Activated CD4-positive, alpha-beta T cell treated with anti-CD3 and anti-CD28 coated beads for 4 hours (primary cell): ENCODE measurements at regions not wholly inside any gene's neighbourhood (a gene's known extent, or its start where the extent isn't known, plus 50 kb on each side); places are given as distances from the start of the nearest gene placed in this dataset.

ENCODE experiments used
- DNase-seq, 2 donors: peaks; one replicate each; pipeline ENCODE4 v3.0.0-alpha.2; 2020

DNA sequence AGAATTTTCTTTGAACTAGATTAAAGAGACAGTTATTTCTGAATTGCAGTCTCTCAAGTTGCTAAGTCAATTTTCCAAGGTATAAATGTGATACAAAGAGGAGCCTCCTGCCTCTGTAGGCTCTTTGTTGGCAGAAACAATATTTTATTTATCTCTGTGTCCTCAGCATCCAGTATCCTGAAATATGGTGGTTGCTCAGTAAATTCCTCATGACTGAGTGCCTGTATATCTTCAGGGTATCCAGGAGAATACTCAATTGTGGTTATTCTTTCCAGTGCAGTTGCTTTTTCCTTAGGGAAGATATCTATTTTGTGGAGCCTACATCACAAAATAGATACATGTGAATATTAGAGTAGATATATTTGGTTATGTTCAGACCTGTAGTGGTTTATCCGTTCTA is 144.8 kb upstream of the FERD3L start:
- no peak for DNase-seq

GRCh38 chr7:19284596-19285300 is 139.5 kb upstream of the FERD3L start:
- DNase-seq = no peak

DNA sequence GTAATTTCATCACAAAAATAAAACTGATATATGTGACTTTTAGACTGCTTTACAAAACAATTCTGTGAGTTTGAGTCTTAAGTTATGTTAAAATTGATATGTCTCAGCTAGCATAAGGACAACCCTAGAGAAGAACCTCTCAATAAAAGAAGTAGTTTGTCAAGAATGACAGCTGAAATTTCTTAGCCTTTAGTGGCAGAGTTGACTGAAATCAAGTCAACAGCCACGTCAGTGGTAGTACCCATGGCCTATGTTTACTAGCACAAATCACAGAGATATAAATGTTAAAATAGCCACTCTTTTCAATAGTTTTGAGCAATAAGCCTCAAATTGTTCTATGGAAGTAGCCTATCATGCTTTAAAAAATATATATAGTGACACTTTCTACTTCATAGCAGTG is 138.9 kb upstream of the FERD3L start:
- DNase-seq = no peak

DNA sequence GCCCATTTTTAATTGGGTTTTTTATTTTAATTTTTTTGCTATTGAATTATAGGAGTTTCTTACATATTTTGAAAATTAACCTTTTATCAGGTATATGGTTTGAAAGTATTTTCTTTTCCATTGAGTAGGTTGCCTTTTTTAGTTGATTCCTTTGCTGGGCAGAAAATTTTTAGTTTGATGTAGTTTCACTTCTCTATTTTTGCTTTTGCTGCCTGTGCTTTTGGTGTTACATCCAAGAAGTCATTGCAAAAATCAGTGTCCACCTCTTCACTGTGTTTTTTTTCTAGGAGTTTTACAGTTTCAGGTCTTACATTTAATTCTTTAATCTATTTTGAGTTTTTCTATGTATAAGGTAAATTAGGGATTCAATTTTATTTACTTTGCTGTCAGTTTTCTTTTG is 129.8 kb upstream of the FERD3L start:
- DNase-seq = no peak

DNA sequence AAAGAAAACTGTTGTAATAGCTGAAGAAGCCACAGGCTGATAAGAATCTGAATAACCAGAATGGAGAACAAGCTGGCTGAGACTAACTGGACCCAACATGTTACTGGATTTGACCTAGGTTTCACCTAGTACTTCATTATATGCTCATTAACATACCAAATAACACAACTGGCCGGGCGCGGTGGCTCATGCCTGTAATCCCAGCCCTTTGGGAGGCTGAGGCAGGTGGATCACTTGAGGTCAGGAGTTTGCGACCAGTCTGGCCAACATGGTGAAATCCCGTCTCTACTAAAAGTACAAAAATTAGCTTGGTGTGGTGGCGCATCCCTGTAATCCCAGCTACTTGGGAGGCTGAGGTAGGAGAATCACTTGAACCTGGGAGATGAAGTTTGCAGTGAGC is 127.1 kb upstream of the FERD3L start:
- DNase-seq = peak in 1 of 2 donors; percentile 3

GRCh38 chr7:19269301-19269700 is 124.1 kb upstream of the FERD3L start:
- no peak for DNase-seq

- DNase-seq = no peak
Measured at GRCh38 chr7:19268737-19269136, 123.5 kb upstream of the FERD3L start.

GRCh38 chr7:19262826-19263225 is 117.6 kb upstream of the FERD3L start:
- DNase-seq = no peak

GRCh38 chr7:19249281-19249680 is 104.1 kb upstream of the FERD3L start:
- no peak for DNase-seq

DNA sequence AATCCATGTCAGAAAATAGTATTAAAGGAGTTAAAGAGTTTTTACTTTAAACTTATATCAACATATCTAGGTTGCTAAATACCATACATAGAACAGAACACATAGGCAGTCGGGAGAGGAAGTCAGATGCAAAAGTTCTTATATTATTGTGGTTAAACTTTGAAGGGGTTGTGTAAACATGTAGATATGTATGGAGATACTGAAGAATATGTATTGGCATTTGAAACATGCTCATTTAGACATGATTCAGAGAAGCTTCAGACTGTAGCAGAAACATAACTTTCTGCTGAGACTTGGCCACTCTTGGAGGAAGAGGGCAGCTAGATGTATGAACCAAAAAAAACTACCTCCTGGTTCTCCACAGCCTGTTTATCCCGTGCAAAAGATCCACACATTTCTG is 103.5 kb upstream of the FERD3L start:
- DNase-seq = no peak

- no peak for DNase-seq
Measured at GRCh38 chr7:19248115-19248514, 102.9 kb upstream of the FERD3L start.

DNA sequence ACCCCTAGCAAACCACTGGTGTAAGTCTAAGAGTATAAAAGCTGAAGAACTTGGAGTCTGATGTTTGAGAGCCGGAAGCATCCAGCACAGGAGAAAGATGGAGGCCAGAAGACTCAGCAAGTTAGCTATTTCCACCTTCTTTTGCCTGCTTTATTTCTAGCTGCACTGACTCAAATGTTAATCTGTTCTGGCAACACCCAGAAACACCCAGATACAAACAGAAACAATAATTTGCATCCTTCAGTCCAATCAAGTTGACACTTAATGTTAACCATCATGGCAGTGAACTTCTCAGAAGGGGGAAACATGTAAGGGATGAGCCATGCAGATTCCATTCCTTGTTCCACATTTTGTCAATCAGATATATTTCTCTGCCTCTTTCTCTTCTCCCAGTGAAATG is 101.8 kb upstream of the FERD3L start:
- no peak for DNase-seq

- DNase-seq = no peak
Measured at GRCh38 chr7:19242246-19242645, 97.0 kb upstream of the FERD3L start.

DNA sequence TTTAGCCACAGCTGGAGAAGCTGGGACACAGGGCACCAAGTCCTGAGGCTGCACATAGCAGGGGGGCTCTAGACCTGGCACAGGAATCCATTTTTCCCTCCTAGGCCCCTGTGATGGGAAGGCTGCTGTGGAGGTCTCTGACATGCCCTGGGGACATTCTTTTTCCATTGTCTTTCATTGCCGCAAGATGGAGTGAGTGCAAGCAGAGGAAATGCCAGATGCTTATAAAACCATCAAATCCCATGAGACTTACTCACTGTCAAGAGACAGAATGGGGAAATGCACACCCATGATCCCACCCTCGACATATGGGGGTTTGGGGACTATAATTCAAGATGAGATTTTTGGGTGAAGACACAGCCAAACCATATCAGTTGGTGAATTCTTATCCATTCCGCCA is 94.7 kb upstream of the FERD3L start:
- DNase-seq = no peak

DNA sequence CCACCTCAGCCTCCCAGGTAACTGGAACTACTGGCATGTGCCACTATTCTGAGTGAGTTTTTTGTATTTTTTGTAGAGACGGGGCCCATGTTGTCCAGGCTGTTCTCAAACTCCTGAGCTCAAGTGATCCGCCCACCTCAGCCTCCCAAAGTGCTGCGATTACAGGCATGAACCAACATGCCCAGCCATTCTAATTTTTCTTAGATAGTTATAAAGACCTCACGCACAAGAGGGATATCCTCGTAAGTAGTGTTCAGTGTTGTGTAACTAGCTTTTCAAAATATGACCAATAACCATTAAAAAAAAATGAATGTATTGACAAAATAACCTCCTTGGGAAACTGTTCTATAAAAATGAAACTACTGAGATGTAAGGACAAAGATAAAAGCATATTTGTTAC is 90.5 kb upstream of the FERD3L start:
- DNase-seq = no peak

DNA sequence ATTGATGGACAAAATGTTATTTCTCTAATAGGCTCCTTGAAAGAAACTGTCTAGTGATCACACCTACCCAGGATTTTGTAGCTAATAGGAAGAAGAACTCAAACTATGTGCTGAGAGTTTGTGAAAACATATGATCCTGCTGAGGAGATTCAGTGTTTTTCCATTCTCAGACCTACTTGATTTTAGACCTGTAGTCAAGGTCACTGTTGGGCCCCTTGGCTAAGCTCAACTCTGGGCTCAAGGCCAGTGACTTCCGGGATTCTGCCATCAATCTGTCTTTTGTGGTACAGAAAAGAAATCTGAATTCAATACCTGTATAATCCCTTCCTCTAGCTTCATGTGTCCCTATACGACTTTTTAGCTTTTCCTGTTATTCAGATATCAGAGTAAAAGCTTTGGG is 79.7 kb upstream of the FERD3L start:
- no peak for DNase-seq

- no peak for DNase-seq
Measured at GRCh38 chr7:19215412-19215811, 70.2 kb upstream of the FERD3L start.

GRCh38 chr7:19213746-19214145 is 68.5 kb upstream of the FERD3L start:
- no peak for DNase-seq

GRCh38 chr7:19210893-19211413 is 65.7 kb upstream of the FERD3L start:
- DNase-seq = no peak

DNA sequence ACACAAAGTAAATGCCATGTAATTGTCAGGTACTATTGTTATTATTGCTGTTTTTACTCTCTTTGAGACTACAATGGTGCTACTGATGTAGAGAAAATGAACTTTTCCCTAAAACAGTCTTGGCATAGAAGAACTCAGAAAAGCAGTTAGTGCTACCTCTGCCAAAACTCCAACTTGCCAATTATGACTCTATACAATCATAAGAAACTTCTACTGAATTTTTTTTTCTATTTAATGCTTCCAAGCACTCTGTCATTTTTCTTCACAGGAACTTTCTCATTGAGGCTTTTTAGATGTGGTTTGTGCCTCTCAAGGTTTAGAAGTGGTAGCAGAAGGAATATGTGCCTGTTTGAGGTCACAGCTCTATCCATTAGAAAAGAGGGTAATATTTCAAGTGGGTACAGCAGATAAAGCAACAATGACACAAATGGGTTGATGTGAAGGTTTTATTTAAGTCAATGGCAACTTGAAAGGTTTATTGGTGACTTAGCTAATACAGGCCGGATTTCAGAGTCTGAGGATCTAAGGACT is 64.0 kb upstream of the FERD3L start:
- no peak for DNase-seq

DNA sequence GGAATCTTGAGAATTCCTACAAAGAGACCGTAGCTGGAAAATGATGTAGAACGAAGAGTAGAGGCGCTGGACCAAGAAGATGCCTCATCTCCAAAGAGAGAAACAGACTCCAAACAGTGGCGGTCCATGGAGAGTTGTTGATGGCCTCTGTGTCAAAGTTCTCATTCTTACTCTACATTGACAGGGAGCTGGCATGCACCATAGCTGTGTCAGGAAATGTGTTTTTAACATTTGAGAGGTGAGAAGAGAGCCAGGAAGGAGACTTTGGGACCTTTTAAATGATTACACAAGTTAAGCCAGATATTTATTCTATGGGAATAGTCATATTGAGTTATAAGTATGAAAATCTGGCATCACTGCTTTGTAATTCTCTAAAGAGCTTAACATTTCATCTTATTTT is 61.5 kb upstream of the FERD3L start:
- DNase-seq = no peak

- no peak for DNase-seq
Measured at GRCh38 chr7:19203686-19204085, 58.5 kb upstream of the FERD3L start.

DNA sequence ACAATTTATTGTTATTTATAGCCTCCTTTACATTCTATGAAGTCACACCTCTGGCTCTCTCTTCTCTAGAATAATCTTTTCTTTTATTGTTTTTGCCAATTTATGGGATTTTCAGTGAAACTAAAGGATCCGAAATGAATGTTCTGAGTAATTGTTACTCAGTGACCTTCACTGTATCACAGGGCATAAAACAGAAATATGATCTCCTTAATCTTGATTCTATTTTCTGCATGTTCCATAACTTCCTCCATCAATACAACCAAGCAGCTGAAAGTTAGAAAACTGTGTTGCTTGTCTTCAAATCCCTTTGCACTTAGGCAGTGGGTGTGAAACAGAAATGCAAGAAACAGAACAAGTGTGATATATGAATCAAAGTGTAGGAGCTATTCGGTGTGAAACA is 57.4 kb upstream of the FERD3L start:
- DNase-seq = no peak
